K562 (cell line): ENCODE measurements at regions not wholly inside any gene's neighbourhood (a gene's known extent, or its start where the extent isn't known, plus 50 kb on each side); places are given as distances from the start of the nearest gene placed in this dataset.

ENCODE experiments used
- ARID3B ChIP-seq: fragments of 250-450 bp; sonication (Bioruptor Pico); IDR thresholded peaks from 2 replicates; pipeline ENCODE4 v1.4.0; 2020; ENCODE audit warnings: borderline replicate concordance
- CBX1 ChIP-seq: sonication (generic); IDR thresholded peaks from 2 replicates; pipeline ENCODE4 v1.6.1; 2016; ENCODE audit warnings: antibody characterized with exemption, low read depth, mild to moderate bottlenecking
- DPF2 ChIP-seq: fragments of 450-650 bp; IDR thresholded peaks from 2 replicates; pipeline ENCODE4 v1.6.1; 2016
- FOSL1 ChIP-seq: fragments of 200-800 bp; sonication (Bioruptor generic); conservative IDR thresholded peaks from 2 replicates; pipeline ENCODE4 v1.6.1; 2016; ENCODE audit warnings: missing genetic modification characterization, missing compliant biosample characterization
- HMGXB4 ChIP-seq: sonication (generic); formaldehyde crosslinking; IDR thresholded peaks from 2 replicates; pipeline ENCODE4 v1.8.1; 2023; ENCODE audit warnings: mild to moderate bottlenecking, missing genetic modification reagents
- NFE2 ChIP-seq: IDR thresholded peaks from 2 replicates; pipeline ENCODE4 v1.6.1; 2014; ENCODE audit warnings: antibody characterized with exemption, low read depth
- STAT5B ChIP-seq: fragments of 250-450 bp; sonication (Bioruptor Pico); IDR thresholded peaks from 2 replicates; pipeline ENCODE4 v1.8.0; 2021; ENCODE audit warnings: mild to moderate bottlenecking, inconsistent platforms
- TRIM24 ChIP-seq, 2 experiments: fragments of 450-650 bp; IDR thresholded peaks; 2 replicates each; pipeline ENCODE4 v1.6.1; 2016
- TF ChIP-seq, protein P1 (sequence below): fragments of 450-650 bp; formaldehyde crosslinking; IDR thresholded peaks from 2 replicates; pipeline ENCODE4 v1.4.0; 2020; ENCODE audit warnings: mild to moderate bottlenecking
- TF ChIP-seq, protein P2 (sequence below), 2 experiments: fragments of 450-650 bp; formaldehyde crosslinking in 1 of 2; IDR thresholded peaks; 2 replicates each; pipeline versions ENCODE4 v1.4.0 to v1.6.1; 2014 to 2020; ENCODE audit warnings: mild to moderate bottlenecking in 2 of 2, borderline replicate concordance in 1 of 2, low read depth in 1 of 2

GRCh38 chr2:43075811-43076585, 150.4 kb downstream of the ZFP36L2 start (continued):
- TF ChIP-seq, protein P1, sequence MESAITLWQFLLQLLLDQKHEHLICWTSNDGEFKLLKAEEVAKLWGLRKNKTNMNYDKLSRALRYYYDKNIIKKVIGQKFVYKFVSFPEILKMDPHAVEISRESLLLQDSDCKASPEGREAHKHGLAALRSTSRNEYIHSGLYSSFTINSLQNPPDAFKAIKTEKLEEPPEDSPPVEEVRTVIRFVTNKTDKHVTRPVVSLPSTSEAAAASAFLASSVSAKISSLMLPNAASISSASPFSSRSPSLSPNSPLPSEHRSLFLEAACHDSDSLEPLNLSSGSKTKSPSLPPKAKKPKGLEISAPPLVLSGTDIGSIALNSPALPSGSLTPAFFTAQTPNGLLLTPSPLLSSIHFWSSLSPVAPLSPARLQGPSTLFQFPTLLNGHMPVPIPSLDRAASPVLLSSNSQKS = no peak
- TF ChIP-seq ARID3B (CRISPR knock-in tag) (no peak), TRIM24 (IDR thresholded peaks at IDR 0.05) (no peak), NFE2 (peak; percentile 26; the same call in 1 of the 2 replicates), FOSL1 (tag) (peak; percentile 27; the same call in 1 of the 2 replicates), STAT5B (CRISPR knock-in tag) (no peak), HMGXB4 (CRISPR knock-in tag) (no peak), CBX1 (no peak), DPF2 (0 out of 2 replicates have a peak, but pooled peaks have one; percentile 22)
- TF ChIP-seq, protein P2, sequence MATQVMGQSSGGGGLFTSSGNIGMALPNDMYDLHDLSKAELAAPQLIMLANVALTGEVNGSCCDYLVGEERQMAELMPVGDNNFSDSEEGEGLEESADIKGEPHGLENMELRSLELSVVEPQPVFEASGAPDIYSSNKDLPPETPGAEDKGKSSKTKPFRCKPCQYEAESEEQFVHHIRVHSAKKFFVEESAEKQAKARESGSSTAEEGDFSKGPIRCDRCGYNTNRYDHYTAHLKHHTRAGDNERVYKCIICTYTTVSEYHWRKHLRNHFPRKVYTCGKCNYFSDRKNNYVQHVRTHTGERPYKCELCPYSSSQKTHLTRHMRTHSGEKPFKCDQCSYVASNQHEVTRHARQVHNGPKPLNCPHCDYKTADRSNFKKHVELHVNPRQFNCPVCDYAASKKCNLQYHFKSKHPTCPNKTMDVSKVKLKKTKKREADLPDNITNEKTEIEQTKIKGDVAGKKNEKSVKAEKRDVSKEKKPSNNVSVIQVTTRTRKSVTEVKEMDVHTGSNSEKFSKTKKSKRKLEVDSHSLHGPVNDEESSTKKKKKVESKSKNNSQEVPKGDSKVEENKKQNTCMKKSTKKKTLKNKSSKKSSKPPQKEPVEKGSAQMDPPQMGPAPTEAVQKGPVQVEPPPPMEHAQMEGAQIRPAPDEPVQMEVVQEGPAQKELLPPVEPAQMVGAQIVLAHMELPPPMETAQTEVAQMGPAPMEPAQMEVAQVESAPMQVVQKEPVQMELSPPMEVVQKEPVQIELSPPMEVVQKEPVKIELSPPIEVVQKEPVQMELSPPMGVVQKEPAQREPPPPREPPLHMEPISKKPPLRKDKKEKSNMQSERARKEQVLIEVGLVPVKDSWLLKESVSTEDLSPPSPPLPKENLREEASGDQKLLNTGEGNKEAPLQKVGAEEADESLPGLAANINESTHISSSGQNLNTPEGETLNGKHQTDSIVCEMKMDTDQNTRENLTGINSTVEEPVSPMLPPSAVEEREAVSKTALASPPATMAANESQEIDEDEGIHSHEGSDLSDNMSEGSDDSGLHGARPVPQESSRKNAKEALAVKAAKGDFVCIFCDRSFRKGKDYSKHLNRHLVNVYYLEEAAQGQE (IDR thresholded peaks at IDR 0.05; ENCODE audit: borderline replicate concordance) = no peak
- TF ChIP-seq, protein P2 (CRISPR knock-in tag; IDR thresholded peaks at IDR 0.05; ENCODE audit: low read depth) = no peak
